ENCODE measurements at regions not wholly inside any gene's neighbourhood (a gene's known extent, or its start where the extent isn't known, plus 50 kb on each side); places are given as distances from the start of the nearest gene placed in this dataset.
A peak's percentile ranks its signal among the peaks of the same experiment; 100 is the strongest.
"Not testable (repeated sequence)": the region's sequence is repeated elsewhere in the genome, so short reads cannot be mapped to it uniquely, and the experiment has no call there.

GRCh38 chr11:12585861-12586260, 88.4 kb upstream of the TEAD1 start:
- no peak overlapping the region for H3K4me3 ChIP-seq (ENCODE audit: low read length in 2 of 2)
- no peaks in the 10 kb centered on the region for H3K36me3 ChIP-seq (ENCODE audit: control insufficient read depth in 2 of 2, insufficient read depth in 2 of 2, low read length in 1 of 2)
- WGBS = 94% methylated on average over 3 of the region's 3 CpGs
- H3K27ac ChIP-seq (ENCODE audit: low read depth in 1 of 2, low read length in 1 of 2) = no peak overlapping the region
- no peaks in the 10 kb centered on the region for H3K27me3 ChIP-seq (ENCODE audit: control insufficient read depth in 2 of 2, insufficient read depth in 1 of 2, low read length in 1 of 2)
- no peak for DNase-seq (ENCODE audit: low read depth in 6 of 9, low spot score in 9 of 9)
- H3K9me3 ChIP-seq (ENCODE audit: control insufficient read depth in 2 of 2, insufficient read depth in 1 of 2, low read length in 1 of 2) = no peaks in the 10 kb centered on the region
- no peaks in the 10 kb centered on the region for H3K4me1 ChIP-seq (ENCODE audit: control insufficient read depth in 2 of 2, insufficient read depth in 2 of 2, low read length in 2 of 2)

GRCh38 chr11:12587333-12587991, 86.8 kb upstream of the TEAD1 start:
- Histone ChIP-seq H3K9me3 (ENCODE audit: control insufficient read depth in 2 of 2, insufficient read depth in 1 of 2, low read length in 1 of 2) (no peaks in the 10 kb centered on the region), H3K4me3 (ENCODE audit: low read length in 2 of 2) (no peak overlapping the region), H3K36me3 (ENCODE audit: control insufficient read depth in 2 of 2, insufficient read depth in 2 of 2, low read length in 1 of 2) (no peaks in the 10 kb centered on the region), H3K27ac (ENCODE audit: low read depth in 1 of 2, low read length in 1 of 2) (no peak overlapping the region), H3K27me3 (ENCODE audit: control insufficient read depth in 2 of 2, insufficient read depth in 1 of 2, low read length in 1 of 2) (no peaks in the 10 kb centered on the region), H3K4me1 (ENCODE audit: control insufficient read depth in 2 of 2, insufficient read depth in 2 of 2, low read length in 2 of 2) (no peaks in the 10 kb centered on the region)
- DNase-seq (ENCODE audit: low read depth in 6 of 9, low spot score in 9 of 9) = no peak
- WGBS = 65% methylated on average over 6 of the region's 6 CpGs

- H3K36me3 ChIP-seq (ENCODE audit: control insufficient read depth in 2 of 2, insufficient read depth in 2 of 2, low read length in 1 of 2) = no peaks in the 10 kb centered on the region
- 93% methylated on average over 4 of the region's 4 CpGs for WGBS
- no peak overlapping the region for H3K4me3 ChIP-seq (ENCODE audit: low read length in 2 of 2)
- no peaks in the 10 kb centered on the region for H3K9me3 ChIP-seq (ENCODE audit: control insufficient read depth in 2 of 2, insufficient read depth in 1 of 2, low read length in 1 of 2)
- H3K4me1 ChIP-seq (ENCODE audit: control insufficient read depth in 2 of 2, insufficient read depth in 2 of 2, low read length in 2 of 2) = no peaks in the 10 kb centered on the region
- H3K27ac ChIP-seq (ENCODE audit: low read depth in 1 of 2, low read length in 1 of 2) = no peak overlapping the region
- no peak for DNase-seq (ENCODE audit: low read depth in 6 of 9, low spot score in 9 of 9)
- no peaks in the 10 kb centered on the region for H3K27me3 ChIP-seq (ENCODE audit: control insufficient read depth in 2 of 2, insufficient read depth in 1 of 2, low read length in 1 of 2)
Observed at GRCh38 chr11:12591706-12592105, 82.5 kb upstream of the TEAD1 start.

- 95% methylated on average over 3 of the region's 3 CpGs for WGBS
- Histone ChIP-seq H3K27ac (ENCODE audit: low read depth in 1 of 2, low read length in 1 of 2) (no peak overlapping the region), H3K4me3 (ENCODE audit: low read length in 2 of 2) (no peak overlapping the region), H3K4me1 (ENCODE audit: control insufficient read depth in 2 of 2, insufficient read depth in 2 of 2, low read length in 2 of 2) (no peaks in the 10 kb centered on the region), H3K36me3 (ENCODE audit: control insufficient read depth in 2 of 2, insufficient read depth in 2 of 2, low read length in 1 of 2) (no peaks in the 10 kb centered on the region), H3K9me3 (ENCODE audit: control insufficient read depth in 2 of 2, insufficient read depth in 1 of 2, low read length in 1 of 2) (no peaks in the 10 kb centered on the region), H3K27me3 (ENCODE audit: control insufficient read depth in 2 of 2, insufficient read depth in 1 of 2, low read length in 1 of 2) (no peaks in the 10 kb centered on the region)
- DNase-seq (ENCODE audit: low read depth in 6 of 9, low spot score in 9 of 9) = no peak
Observed at GRCh38 chr11:12592283-12592682, 81.9 kb upstream of the TEAD1 start.

- H3K4me3 ChIP-seq (ENCODE audit: low read length in 2 of 2); H3K27me3 ChIP-seq (ENCODE audit: control insufficient read depth in 2 of 2, insufficient read depth in 1 of 2, low read length in 1 of 2); H3K27ac ChIP-seq (ENCODE audit: low read depth in 1 of 2, low read length in 1 of 2); H3K9me3 ChIP-seq (ENCODE audit: control insufficient read depth in 2 of 2, insufficient read depth in 1 of 2, low read length in 1 of 2); H3K36me3 ChIP-seq (ENCODE audit: control insufficient read depth in 2 of 2, insufficient read depth in 2 of 2, low read length in 1 of 2); H3K4me1 ChIP-seq (ENCODE audit: control insufficient read depth in 2 of 2, insufficient read depth in 2 of 2, low read length in 2 of 2); DNase-seq (ENCODE audit: low read depth in 6 of 9, low spot score in 9 of 9): not testable (repeated sequence)
- 88% methylated on average over 2 of the region's 2 CpGs for WGBS
Observed at GRCh38 chr11:12595089-12595847, 79.0 kb upstream of the TEAD1 start.

GRCh38 chr11:12598330-12599256, 75.6 kb upstream of the TEAD1 start:
- H3K36me3 ChIP-seq (ENCODE audit: control insufficient read depth in 2 of 2, insufficient read depth in 2 of 2, low read length in 1 of 2) = no peaks in the 10 kb centered on the region
- H3K4me3 ChIP-seq (ENCODE audit: low read length in 2 of 2) = no peak overlapping the region
- 45% methylated on average over 7 of the region's 7 CpGs for WGBS
- H3K27ac ChIP-seq (ENCODE audit: low read depth in 1 of 2, low read length in 1 of 2) = no peak overlapping the region
- H3K4me1 ChIP-seq (ENCODE audit: control insufficient read depth in 2 of 2, insufficient read depth in 2 of 2, low read length in 2 of 2) = no peaks in the 10 kb centered on the region
- H3K27me3 ChIP-seq (ENCODE audit: control insufficient read depth in 2 of 2, insufficient read depth in 1 of 2, low read length in 1 of 2) = no peaks in the 10 kb centered on the region
- H3K9me3 ChIP-seq (ENCODE audit: control insufficient read depth in 2 of 2, insufficient read depth in 1 of 2, low read length in 1 of 2) = no peaks in the 10 kb centered on the region
- peak in 1 of 9 donors; percentile 28 for DNase-seq (ENCODE audit: low read depth in 6 of 9, low spot score in 9 of 9)

GRCh38 chr11:12599408-12600143, 74.6 kb upstream of the TEAD1 start:
- H3K27me3 ChIP-seq (ENCODE audit: control insufficient read depth in 2 of 2, insufficient read depth in 1 of 2, low read length in 1 of 2) = no peaks in the 10 kb centered on the region
- no peak overlapping the region for H3K4me3 ChIP-seq (ENCODE audit: low read length in 2 of 2)
- peak in 2 of 9 donors; percentile 23 to 28 for DNase-seq (ENCODE audit: low read depth in 6 of 9, low spot score in 9 of 9)
- no peaks in the 10 kb centered on the region for H3K9me3 ChIP-seq (ENCODE audit: control insufficient read depth in 2 of 2, insufficient read depth in 1 of 2, low read length in 1 of 2)
- H3K36me3 ChIP-seq (ENCODE audit: control insufficient read depth in 2 of 2, insufficient read depth in 2 of 2, low read length in 1 of 2) = no peaks in the 10 kb centered on the region
- no peaks in the 10 kb centered on the region for H3K4me1 ChIP-seq (ENCODE audit: control insufficient read depth in 2 of 2, insufficient read depth in 2 of 2, low read length in 2 of 2)
- 46% methylated on average over 15 of the region's 15 CpGs for WGBS
- no peak overlapping the region for H3K27ac ChIP-seq (ENCODE audit: low read depth in 1 of 2, low read length in 1 of 2)

GRCh38 chr11:12600829-12601228, 73.4 kb upstream of the TEAD1 start:
- DNase-seq (ENCODE audit: low read depth in 6 of 9, low spot score in 9 of 9) = no peak
- Histone ChIP-seq H3K36me3 (ENCODE audit: control insufficient read depth in 2 of 2, insufficient read depth in 2 of 2, low read length in 1 of 2) (no peaks in the 10 kb centered on the region), H3K9me3 (ENCODE audit: control insufficient read depth in 2 of 2, insufficient read depth in 1 of 2, low read length in 1 of 2) (no peaks in the 10 kb centered on the region), H3K4me3 (ENCODE audit: low read length in 2 of 2) (no peak overlapping the region), H3K27me3 (ENCODE audit: control insufficient read depth in 2 of 2, insufficient read depth in 1 of 2, low read length in 1 of 2) (no peaks in the 10 kb centered on the region), H3K4me1 (ENCODE audit: control insufficient read depth in 2 of 2, insufficient read depth in 2 of 2, low read length in 2 of 2) (no peaks in the 10 kb centered on the region), H3K27ac (ENCODE audit: low read depth in 1 of 2, low read length in 1 of 2) (no peak overlapping the region)
- WGBS = 67% methylated on average over 6 of the region's 6 CpGs

Data from thymus (tissue), 11 donors.